Small intestine (tissue), 7 donors: ENCODE measurements at regions not wholly inside any gene's neighbourhood (a gene's known extent, or its start where the extent isn't known, plus 50 kb on each side); places are given as distances from the start of the nearest gene placed in this dataset.
A peak's percentile ranks its signal among the peaks of the same experiment; 100 is the strongest.
"Not testable (repeated sequence)": the region's sequence is repeated elsewhere in the genome, so short reads cannot be mapped to it uniquely, and the experiment has no call there.

ENCODE experiments used
- DNase-seq, 2 donors: peaks; one replicate each; pipeline versions ENCODE4 v3.0.0 to v3.0.0-alpha.2; 2013
- FAIRE-seq: peaks from 2 replicates; lab custom pipeline; 2012; peaks lifted over from hg19 to GRCh38; lab: Jason Lieb, UNC
- H3K27ac ChIP-seq, 3 donors: one replicate each; pipeline ENCODE4 v1.5.1; 2013; ENCODE audit warnings: low read length in 2 of 3, mild to moderate bottlenecking in 2 of 3, control low read depth in 1 of 3, inconsistent platforms in 1 of 3, low read depth in 1 of 3, moderate library complexity in 1 of 3
- H3K27me3 ChIP-seq, 3 donors: one replicate each; pipeline ENCODE4 v1.6.1; 2013; ENCODE audit warnings: low read length in 3 of 3, inconsistent platforms in 1 of 3; ENCODE audit not compliant: control insufficient read depth in 3 of 3, insufficient read depth in 3 of 3
- H3K36me3 ChIP-seq, 3 donors: one replicate each; pipeline ENCODE4 v1.6.1; 2013; ENCODE audit warnings: low read length in 3 of 3, inconsistent platforms in 1 of 3, low read depth in 1 of 3, mild to moderate bottlenecking in 1 of 3, moderate library complexity in 1 of 3; ENCODE audit not compliant: control insufficient read depth in 3 of 3, insufficient read depth in 2 of 3
- H3K4me1 ChIP-seq, 3 donors: one replicate each; pipeline ENCODE4 v1.6.1; 2013; ENCODE audit warnings: low read length in 2 of 3, inconsistent platforms in 1 of 3, low read depth in 1 of 3, mild to moderate bottlenecking in 1 of 3, moderate library complexity in 1 of 3; ENCODE audit not compliant: control insufficient read depth in 3 of 3, insufficient read depth in 2 of 3
- H3K4me3 ChIP-seq, 3 donors: one replicate each; pipeline ENCODE4 v1.5.1; 2013; ENCODE audit warnings: low read length in 3 of 3, control low read depth in 1 of 3, inconsistent platforms in 1 of 3, low read depth in 1 of 3, mild to moderate bottlenecking in 1 of 3, moderate library complexity in 1 of 3
- H3K9me3 ChIP-seq, 2 donors: one replicate each; pipeline ENCODE4 v1.6.1; 2013; ENCODE audit warnings: low read depth in 1 of 2, low read length in 1 of 2; ENCODE audit not compliant: control insufficient read depth in 2 of 2, insufficient read depth in 1 of 2
- WGBS, 3 donors: extraction: QIAGEN DNeasy Blood & Tissue Kit; methylation state at CpG; one replicate each; pipeline ENCODE4 v1.1.7; 2013; 5-methylcytosine and 5-hydroxymethylcytosine counted together
- donor health status: healthy with polysubstance abuse.
- donor health status: control.
- donor health status: control.
- donor health status: Bipolar disorder and iron deficiency.
- donor health status: healthy.

DNA sequence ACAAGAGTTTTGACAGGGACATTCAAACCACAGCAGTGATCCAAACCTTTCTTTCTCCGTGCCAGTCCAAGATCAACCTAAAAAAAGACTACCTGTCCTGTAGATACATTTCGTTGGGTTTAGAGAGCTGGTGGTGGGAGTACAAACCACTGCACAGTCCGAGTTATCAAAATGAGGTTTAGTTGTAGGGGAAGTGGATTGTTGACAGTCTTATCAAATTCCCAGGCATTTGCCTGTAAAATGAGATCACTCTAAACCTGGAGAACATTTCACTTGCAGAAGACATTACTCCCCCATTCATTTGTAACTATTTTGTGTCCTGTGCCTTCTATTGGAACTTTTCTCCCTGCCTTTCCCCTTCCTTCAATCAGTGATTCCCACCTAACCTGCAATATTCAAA is 469.6 kb upstream of the JARID2 start:
- H3K27me3 ChIP-seq, result no peaks in the 10 kb centered on the region
- no peaks in the 10 kb centered on the region for H3K4me1 ChIP-seq
- 85 to 89% (median 87%) methylated on average over 3 of the region's 3 CpGs for WGBS, 3 donors
- no peak overlapping the region for H3K27ac ChIP-seq
- H3K36me3 ChIP-seq, result no peaks in the 10 kb centered on the region
- H3K4me3 ChIP-seq, result no peak overlapping the region
- DNase-seq (no peak), FAIRE-seq (no peak)
- H3K9me3 ChIP-seq, result no peaks in the 10 kb centered on the region

DNA sequence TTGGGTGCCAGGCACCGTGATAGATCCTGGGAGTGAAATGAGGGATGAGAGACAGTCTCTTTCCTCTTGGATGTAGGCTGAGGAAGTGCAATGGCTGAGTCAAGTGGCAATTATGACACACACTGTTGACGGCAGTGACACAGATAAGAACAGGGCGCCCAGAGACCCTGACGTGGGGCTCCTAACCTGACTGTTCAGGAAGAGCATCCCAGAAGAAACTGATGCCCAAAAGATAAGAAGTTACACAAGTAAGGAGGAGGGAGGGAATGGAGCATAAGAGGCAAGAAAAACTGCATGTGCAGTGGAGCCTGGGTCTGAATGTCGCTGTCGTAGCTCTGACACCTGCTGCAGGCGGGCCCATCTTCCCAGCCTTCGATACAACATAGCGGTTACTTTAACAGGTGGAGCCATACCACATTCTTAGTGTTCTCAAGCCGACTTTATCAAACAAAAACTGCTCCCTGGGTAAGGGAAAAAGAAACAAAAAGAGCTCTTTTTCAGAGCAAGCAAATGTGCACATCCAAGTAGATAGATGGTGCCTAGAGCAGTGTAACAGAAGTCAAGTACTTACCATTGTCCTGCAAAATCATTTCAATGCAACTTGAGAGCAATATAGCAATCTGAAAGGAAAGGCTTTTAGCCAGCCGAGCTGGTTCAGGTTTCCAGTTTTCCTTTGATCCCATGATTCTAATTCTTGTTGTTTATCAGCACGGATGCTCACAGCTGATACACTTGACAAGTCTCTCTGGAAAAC is 463.9 kb upstream of the JARID2 start:
- Histone ChIP-seq H3K4me3 (no peak overlapping the region), H3K27ac (no peak overlapping the region), H3K4me1 (peaks cover 0 to 3% (median 0%) of the 10 kb centered on the region in 3 donors), H3K27me3 (peaks cover 0 to 2% (median 0%) of the 10 kb centered on the region in 3 donors), H3K36me3 (no peaks in the 10 kb centered on the region), H3K9me3 (peaks cover 0 to 2% of the 10 kb centered on the region in 2 donors)
- FAIRE-seq (no peak), DNase-seq (no peak)
- WGBS, 3 donors, result 66 to 80% (median 76%) methylated on average over 12 of the region's 12 CpGs

DNA sequence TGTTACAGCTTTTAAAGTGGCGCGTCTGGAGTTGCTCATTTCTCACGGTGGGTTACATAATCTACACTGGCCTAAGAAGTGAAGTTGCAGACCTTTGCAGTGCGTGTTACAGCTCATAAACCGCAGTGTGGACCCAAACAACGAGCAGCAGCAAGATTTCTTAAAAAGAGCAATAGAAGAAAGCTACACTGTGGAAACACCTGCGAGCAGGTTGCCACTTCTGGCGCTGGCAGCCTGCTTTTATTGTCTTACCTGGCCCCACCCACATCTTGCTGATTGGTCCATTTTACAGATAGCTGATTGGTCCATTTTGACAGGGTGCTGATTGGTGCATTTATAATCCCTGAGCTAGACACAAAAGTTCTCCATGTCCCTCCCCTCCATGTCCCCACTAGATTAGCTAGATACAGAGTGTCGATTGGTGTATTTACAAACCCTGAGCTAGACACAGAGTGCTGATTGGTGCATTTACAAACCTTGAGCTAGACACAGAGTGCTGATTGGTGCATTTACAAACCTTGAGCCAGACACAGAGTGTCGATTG is 462.9 kb upstream of the JARID2 start:
- H3K4me3 ChIP-seq, H3K36me3 ChIP-seq, H3K9me3 ChIP-seq, H3K4me1 ChIP-seq, FAIRE-seq, H3K27ac ChIP-seq, DNase-seq, H3K27me3 ChIP-seq: not testable (repeated sequence)
- 92 to 97% (median 93%) methylated on average over 10 of the region's 10 CpGs for WGBS, 3 donors

DNA sequence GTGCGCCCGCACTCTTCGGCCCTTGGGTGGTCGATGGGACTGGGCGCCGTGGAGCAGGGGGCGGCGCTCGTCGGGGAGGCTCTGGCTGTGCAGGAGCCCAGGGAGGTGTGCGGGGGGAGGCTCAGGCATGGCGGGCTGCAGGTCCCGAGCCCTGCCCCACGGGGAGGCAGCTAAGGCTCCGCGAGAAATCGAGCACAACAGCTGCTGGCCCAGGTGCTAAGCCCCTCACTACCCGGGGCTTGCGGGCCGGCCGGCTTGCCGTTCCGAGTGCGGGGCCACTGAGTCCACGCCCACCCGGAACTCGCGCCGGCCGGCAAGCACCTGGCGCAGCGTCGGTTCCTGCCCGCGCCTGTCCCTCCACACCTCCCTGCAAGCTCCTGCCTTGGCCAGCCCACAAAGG is 462.3 kb upstream of the JARID2 start:
- no peak for DNase-seq
- no peak overlapping the region for H3K27ac ChIP-seq
- H3K9me3 ChIP-seq, result peaks cover 0 to 2% of the 10 kb centered on the region in 2 donors
- H3K4me3 ChIP-seq, result no peak overlapping the region
- no peak for FAIRE-seq
- H3K27me3 ChIP-seq, result peaks cover 0 to 2% (median 0%) of the 10 kb centered on the region in 3 donors
- no peaks in the 10 kb centered on the region for H3K36me3 ChIP-seq
- 98 to 99% (median 98%) methylated on average over 18 to 35 of the region's 35 CpGs for WGBS, 3 donors
- peaks cover 0 to 7% (median 0%) of the 10 kb centered on the region in 3 donors for H3K4me1 ChIP-seq

DNA sequence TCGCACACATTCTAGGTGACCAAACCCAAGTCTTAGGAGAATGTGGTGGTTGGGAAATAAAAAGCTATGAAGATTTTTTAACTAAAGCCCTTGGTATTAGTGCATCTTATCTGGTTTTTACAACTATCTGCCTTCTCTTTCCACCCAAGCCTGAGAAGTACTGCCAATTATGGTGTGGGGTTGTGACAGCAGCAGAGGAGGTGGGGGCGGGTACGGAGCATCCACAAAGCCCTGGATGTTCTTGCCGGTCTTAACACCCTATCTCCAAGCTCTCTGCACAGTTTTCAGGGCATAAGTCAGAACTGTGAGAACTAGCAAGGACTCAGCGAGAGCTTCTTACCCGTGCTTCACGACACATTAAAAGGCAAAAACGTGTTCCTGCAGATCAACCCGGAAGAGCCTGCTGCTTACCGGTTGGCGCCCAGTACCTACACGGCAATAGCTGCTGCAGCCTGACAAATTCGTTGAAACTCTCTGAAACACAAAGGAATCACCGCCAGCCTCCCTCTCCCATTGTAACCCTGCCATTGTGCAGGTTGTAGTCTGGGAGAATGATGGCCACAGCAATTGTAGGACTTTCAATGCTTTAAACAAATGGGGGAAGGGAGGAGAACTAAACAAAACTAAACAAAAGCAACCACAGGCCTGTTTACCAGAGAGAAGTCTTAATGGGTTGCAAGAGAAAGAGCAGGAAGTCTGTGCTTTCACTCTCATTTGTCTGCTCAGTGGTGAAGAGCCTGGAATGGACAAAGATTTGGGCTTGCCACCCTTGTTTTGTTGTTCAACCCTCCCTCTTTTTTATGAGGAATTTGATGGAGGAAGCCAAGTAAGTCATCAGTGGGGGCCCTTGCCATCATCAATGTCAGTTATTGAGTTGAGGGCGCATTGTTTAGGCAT is 461.0 kb upstream of the JARID2 start:
- Histone ChIP-seq H3K4me1 (peaks cover 0 to 7% (median 0%) of the 10 kb centered on the region in 3 donors), H3K4me3 (no peak overlapping the region), H3K27me3 (peaks cover 0 to 2% (median 0%) of the 10 kb centered on the region in 3 donors), H3K27ac (peak overlapping the region in 1 of 3 donors; percentile 27), H3K9me3 (peaks cover 0 to 2% of the 10 kb centered on the region in 2 donors), H3K36me3 (no peaks in the 10 kb centered on the region)
- FAIRE-seq (no peak), DNase-seq (no peak)
- WGBS, 3 donors, result 73 to 83% (median 79%) methylated on average over 15 of the region's 15 CpGs

DNA sequence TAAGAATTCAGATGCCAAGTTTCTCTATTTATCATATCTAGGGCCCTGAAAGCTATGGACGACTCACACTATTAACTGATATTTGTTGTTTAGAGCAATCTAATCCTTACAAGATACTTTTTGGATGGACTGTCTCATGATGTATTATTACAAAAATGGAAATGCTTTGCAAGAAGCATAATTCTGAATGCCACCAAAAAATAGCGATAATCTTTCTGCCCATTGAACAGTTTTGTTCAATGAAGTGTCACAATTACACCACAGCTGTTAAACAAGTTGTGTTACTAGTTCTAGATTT is 460.4 kb upstream of the JARID2 start:
- FAIRE-seq (no peak), DNase-seq (no peak)
- 76 to 92% (median 84%) methylated on average over 2 of the region's 2 CpGs for WGBS, 3 donors
- peaks cover 0 to 2% of the 10 kb centered on the region in 2 donors for H3K9me3 ChIP-seq
- H3K36me3 ChIP-seq, result no peaks in the 10 kb centered on the region
- H3K4me1 ChIP-seq, result peaks cover 0 to 7% (median 0%) of the 10 kb centered on the region in 3 donors
- H3K4me3 ChIP-seq, result no peak overlapping the region
- H3K27me3 ChIP-seq, result peaks cover 0 to 2% (median 0%) of the 10 kb centered on the region in 3 donors
- no peak overlapping the region for H3K27ac ChIP-seq

DNA sequence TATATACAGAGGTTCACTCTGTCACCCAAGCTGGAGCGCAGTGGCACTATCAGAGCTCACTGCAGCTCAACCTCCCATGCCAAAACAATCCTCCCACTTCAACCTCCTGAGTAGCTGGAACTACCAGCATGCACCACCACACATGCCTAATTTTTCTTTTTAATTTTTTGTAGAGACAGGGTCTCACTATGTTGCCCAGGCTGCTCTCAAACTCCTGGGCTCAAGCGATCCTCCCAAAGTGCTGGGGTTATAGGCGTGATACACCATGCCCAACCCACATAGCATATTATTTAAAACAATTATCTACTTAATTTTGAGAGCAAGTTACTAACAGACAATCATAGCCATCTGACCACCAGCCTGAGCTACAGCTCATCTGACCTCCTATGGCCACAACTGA is 459.9 kb upstream of the JARID2 start:
- H3K4me3 ChIP-seq, result no peak overlapping the region
- peaks cover 0 to 7% (median 0%) of the 10 kb centered on the region in 3 donors for H3K4me1 ChIP-seq
- no peak for DNase-seq
- peaks cover 0 to 2% of the 10 kb centered on the region in 2 donors for H3K9me3 ChIP-seq
- peaks cover 0 to 2% (median 0%) of the 10 kb centered on the region in 3 donors for H3K27me3 ChIP-seq
- FAIRE-seq, result no peak
- no peak overlapping the region for H3K27ac ChIP-seq
- WGBS, 3 donors, result 93 to 98% (median 96%) methylated on average over 3 of the region's 3 CpGs
- no peaks in the 10 kb centered on the region for H3K36me3 ChIP-seq

DNA sequence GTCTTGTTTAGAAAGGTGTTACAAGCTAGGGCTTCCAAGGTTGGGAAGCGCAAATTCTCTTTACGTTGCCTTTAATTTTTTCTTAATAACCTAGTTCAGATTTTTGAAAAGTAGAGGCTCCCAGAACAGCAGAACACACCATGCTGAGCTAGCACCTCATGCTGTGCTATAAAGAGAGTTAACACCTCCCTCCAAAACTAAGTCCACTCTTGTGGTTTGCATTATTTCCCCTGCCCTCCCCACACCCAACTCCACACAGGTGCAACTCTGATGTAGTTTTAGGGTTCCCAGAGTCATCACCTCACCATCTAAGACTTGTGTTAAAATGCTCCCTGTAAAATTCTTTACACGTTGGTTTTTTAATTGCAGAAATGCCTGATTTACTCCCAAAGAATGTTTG is 459.4 kb upstream of the JARID2 start:
- 87 to 94% (median 87%) methylated on average over 3 of the region's 3 CpGs for whole genome bisulfite sequencing, 3 donors

More for the DNA sequence above, 459.4 kb upstream of the JARID2 start:
- FAIRE-seq (no peak), DNase-seq (no peak)
- no peak overlapping the region for H3K4me3 ChIP-seq
- H3K27me3 ChIP-seq, result peaks cover 0 to 2% (median 0%) of the 10 kb centered on the region in 3 donors
- H3K9me3 ChIP-seq, result peaks cover 0 to 2% of the 10 kb centered on the region in 2 donors
- no peaks in the 10 kb centered on the region for H3K36me3 ChIP-seq
- peaks cover 0 to 7% (median 0%) of the 10 kb centered on the region in 3 donors for H3K4me1 ChIP-seq
- no peak overlapping the region for H3K27ac ChIP-seq
